ENCODE measurements at regions not wholly inside any gene's neighbourhood (a gene's known extent, or its start where the extent isn't known, plus 50 kb on each side); places are given as distances from the start of the nearest gene placed in this dataset.
"Not testable (repeated sequence)": the region's sequence is repeated elsewhere in the genome, so short reads cannot be mapped to it uniquely, and the experiment has no call there.

GRCh38 chr4:127383666-127384065, 249.1 kb upstream of the INTU start:
- DNase-seq (ENCODE audit: low read depth in 2 of 2) = no peak

DNA sequence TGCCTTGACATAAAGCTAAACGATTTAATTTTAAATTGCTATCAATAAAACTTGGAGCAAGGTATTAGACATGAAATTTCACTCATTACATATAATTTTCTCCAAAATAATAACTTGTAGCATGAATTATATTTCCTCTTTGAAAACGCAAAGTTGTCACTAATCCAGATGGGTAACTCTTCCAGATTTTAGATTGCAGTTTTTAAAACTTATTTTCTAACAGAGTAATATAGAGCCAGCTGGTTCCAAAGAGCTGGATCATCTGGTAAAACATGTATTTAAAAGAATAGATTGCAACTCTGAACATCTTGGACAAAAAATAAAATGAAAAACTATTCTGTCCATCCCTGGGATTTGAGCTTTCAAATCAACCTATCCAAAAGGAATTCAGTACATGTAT, 238.2 kb upstream of the INTU start:
- DNase-seq (ENCODE audit: low read depth in 2 of 2) = no peak

GRCh38 chr4:127400276-127400675, 232.5 kb upstream of the INTU start:
- no peak for DNase-seq (ENCODE audit: low read depth in 2 of 2)

- DNase-seq (ENCODE audit: low read depth in 2 of 2) = peak in 1 of 2 donors; percentile 4
These were observed 231.9 kb upstream of the INTU start for GRCh38 chr4:127400731-127401346.

DNA sequence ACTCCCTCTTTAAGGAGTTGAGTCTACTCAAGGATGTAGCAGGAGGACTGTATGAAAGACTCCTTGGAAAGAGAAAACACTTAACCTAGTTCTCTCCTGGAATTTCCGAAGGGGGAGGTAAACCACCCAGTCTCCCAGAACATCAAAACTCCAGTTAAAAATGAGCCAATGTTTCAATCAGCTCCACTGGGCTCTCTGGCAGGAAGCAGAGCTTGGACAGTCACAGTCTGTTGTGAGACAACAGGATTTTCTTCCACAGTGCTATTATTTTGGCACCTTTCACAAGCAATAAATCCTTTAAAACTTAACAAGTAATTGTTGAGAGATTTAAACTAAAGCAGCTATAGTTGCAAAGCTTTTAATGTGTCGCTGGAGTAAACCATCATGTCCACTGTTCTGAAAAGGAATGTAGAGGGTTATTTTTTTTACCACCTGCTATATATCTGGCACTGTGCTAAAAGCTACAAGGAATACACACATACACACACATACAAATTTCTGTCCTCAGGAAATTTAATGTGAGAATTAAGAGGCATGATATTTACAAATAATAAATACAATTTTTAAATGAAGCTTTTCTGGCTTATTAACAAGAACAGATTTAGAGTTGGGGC, 229.2 kb upstream of the INTU start:
- no peak for DNase-seq (ENCODE audit: low read depth in 2 of 2)

DNA sequence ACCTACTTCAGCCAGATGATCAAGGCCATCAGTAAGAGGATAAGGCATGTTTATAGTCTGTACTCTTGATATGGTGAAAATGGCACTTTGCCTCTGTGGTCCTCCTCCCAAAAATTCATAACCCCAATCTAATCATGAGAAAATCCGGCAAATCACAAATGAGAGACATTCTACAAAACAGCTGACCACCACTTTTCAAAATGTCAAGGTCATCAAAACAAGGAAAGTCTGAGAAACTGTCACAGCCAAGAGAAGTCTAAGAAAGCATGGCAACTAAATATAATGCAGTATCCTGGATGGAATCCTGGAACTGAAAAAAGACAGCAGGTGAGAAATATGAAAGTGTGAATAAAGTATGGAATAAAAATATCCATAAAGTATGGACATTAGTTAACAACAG, 226.6 kb upstream of the INTU start:
- DNase-seq (ENCODE audit: low read depth in 2 of 2) = no peak

GRCh38 chr4:127407572-127407971, 225.2 kb upstream of the INTU start:
- not testable (repeated sequence) for DNase-seq (ENCODE audit: low read depth in 2 of 2)

- DNase-seq (ENCODE audit: low read depth in 2 of 2) = no peak
These were observed 222.6 kb upstream of the INTU start for GRCh38 chr4:127410201-127410600.

DNA sequence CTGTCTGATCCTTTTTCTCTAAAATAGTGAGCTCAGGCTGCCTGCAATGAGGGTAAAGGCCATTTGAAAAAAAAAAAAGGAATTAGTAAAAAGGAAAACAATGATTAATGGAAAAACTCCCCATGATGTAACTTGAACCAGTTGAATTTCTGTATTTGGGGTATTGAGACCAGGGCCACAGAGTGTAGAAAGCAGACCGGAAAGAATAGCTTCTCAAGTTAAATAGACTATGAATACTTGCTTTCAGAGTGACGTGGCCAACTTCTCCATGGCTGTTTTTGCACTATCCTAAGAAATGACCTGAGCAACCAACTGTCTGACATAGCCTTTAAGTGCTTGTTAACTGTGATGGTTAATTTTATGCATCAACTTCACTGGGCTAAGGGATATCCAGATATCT, 222.1 kb upstream of the INTU start:
- DNase-seq (ENCODE audit: low read depth in 2 of 2) = no peak

- DNase-seq (ENCODE audit: low read depth in 2 of 2) = no peak
These were observed 217.7 kb upstream of the INTU start for GRCh38 chr4:127414951-127415606.

GRCh38 chr4:127416115-127416514, 216.6 kb upstream of the INTU start:
- no peak for DNase-seq (ENCODE audit: low read depth in 2 of 2)

- DNase-seq (ENCODE audit: low read depth in 2 of 2) = no peak
These were observed 214.7 kb upstream of the INTU start for GRCh38 chr4:127417885-127418535.

- DNase-seq (ENCODE audit: low read depth in 2 of 2) = no peak
These were observed 213.3 kb upstream of the INTU start for GRCh38 chr4:127419431-127419830.

DNA sequence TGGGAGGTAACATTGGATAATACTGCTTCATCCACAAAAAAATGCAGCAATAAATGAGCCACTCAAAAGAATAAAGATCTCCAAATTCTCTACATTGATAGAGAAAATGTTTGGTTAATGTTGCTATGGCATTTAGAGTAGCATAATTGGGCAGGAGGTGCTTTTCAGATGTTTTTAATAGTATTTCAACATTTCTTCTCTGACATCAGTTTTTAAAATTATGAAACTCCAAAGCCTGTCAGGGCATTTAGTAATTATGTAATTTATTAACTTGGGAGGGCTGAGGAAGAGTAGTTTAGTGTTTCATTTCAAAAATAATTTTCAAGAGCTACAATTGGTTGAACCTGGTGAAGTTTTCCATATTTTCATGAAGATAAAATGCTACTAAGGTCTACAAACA, 211.3 kb upstream of the INTU start:
- DNase-seq (ENCODE audit: low read depth in 2 of 2) = no peak

GRCh38 chr4:127425202-127425845, 207.4 kb upstream of the INTU start:
- no peak for DNase-seq (ENCODE audit: low read depth in 2 of 2)

GRCh38 chr4:127425851-127426250, 206.9 kb upstream of the INTU start:
- no peak for DNase-seq (ENCODE audit: low read depth in 2 of 2)

- no peak for DNase-seq (ENCODE audit: low read depth in 2 of 2)
These were observed 191.2 kb upstream of the INTU start for GRCh38 chr4:127441571-127441970.

- DNase-seq (ENCODE audit: low read depth in 2 of 2) = no peak
These were observed 187.3 kb upstream of the INTU start for GRCh38 chr4:127445471-127445870.

GRCh38 chr4:127446427-127446885, 186.3 kb upstream of the INTU start:
- no peak for DNase-seq (ENCODE audit: low read depth in 2 of 2)

DNA sequence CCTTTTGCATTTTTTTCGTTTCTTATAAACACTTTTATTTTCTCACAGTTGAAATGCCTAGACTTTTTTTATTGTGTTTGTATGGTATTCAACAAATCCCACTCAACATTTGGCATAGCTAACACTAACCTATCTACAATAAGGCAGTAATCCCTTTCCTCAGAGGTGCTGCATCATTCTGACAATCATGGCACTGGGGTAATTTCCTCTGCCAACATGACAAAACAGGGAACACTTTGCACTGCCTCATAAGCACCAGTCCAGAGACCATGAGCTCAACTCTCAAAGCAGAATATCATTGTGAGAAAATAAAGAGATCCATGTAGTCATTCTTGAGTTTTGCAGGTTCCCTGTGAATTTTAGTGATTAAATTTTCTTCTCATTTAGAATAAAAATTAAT, 183.8 kb upstream of the INTU start:
- DNase-seq (ENCODE audit: low read depth in 2 of 2) = no peak

- no peak for DNase-seq (ENCODE audit: low read depth in 2 of 2)
These were observed 183.3 kb upstream of the INTU start for GRCh38 chr4:127449449-127449848.

GRCh38 chr4:127450276-127450675, 182.5 kb upstream of the INTU start:
- no peak for DNase-seq (ENCODE audit: low read depth in 2 of 2)

Data from stimulated activated CD8-positive, alpha-beta memory T cell treated with anti-CD3 and anti-CD28 coated beads, Interleukin-15, amount 100 ng/mL, for 48 hours (primary cell).